H1 (cell line): ENCODE measurements at regions not wholly inside any gene's neighbourhood (a gene's known extent, or its start where the extent isn't known, plus 50 kb on each side); places are given as distances from the start of the nearest gene placed in this dataset.

Source experiments
- CTCF ChIA-PET: fragments of 300-600 bp; sonication (Branson Sonifier 250); formaldehyde crosslinking; loops from one replicate; lab custom pipeline; 2021; ENCODE audit not compliant: partially characterized antibody; lab: Charles Lee
- POLR2A ChIA-PET: fragments of 300-600 bp; sonication (Branson Sonifier 250); formaldehyde crosslinking; loops from one replicate; lab custom pipeline; 2021; ENCODE audit warnings: inconsistent platforms; ENCODE audit not compliant: partially characterized antibody; lab: Charles Lee
- DNase-seq, 2 experiments: peaks; one replicate each; pipeline versions ENCODE4 v3.0.0 to v3.0.0-alpha.2; 2010 to 2022; ENCODE audit warnings: low spot score in 2 of 2, low read depth in 1 of 2, mixed read lengths in 1 of 2
- FAIRE-seq: peaks from 2 replicates; lab custom pipeline; 2011; peaks lifted over from hg19 to GRCh38; lab: Jason Lieb, UNC
- H2AFZ ChIP-seq: 2 replicates; pipeline ENCODE4 v1.8.1; 2012; ENCODE audit warnings: low read length, inconsistent platforms
- H2AK5ac ChIP-seq: 2 replicates; pipeline ENCODE4 v1.6.1; 2013; ENCODE audit warnings: low read depth, low read length
- H2BK120ac ChIP-seq: replicated peaks from 2 replicates; pipeline ENCODE3; 2013; ENCODE audit warnings: low read depth, low read length, inconsistent platforms
- H2BK12ac ChIP-seq: 2 replicates; pipeline ENCODE4 v1.6.1; 2013; ENCODE audit warnings: low read depth, low read length
- H2BK15ac ChIP-seq: 2 replicates; pipeline ENCODE4 v1.6.1; 2013; ENCODE audit warnings: low read length
- H2BK20ac ChIP-seq: 2 replicates; pipeline ENCODE4 v1.6.1; 2013; ENCODE audit warnings: low read length
- H2BK5ac ChIP-seq: 2 replicates; pipeline ENCODE4 v1.6.1; 2013; ENCODE audit warnings: low read depth, low read length
- H3K14ac ChIP-seq: 2 replicates; pipeline ENCODE4 v1.6.1; 2013; ENCODE audit warnings: inconsistent platforms; ENCODE audit not compliant: insufficient read length
- H3K18ac ChIP-seq: 2 replicates; pipeline ENCODE4 v1.6.1; 2013; ENCODE audit warnings: low read length; ENCODE audit errors: extremely low read depth
- H3K23ac ChIP-seq: 2 replicates; pipeline ENCODE4 v1.6.1; 2013; ENCODE audit warnings: inconsistent platforms; ENCODE audit not compliant: insufficient read length
- H3K23me2 ChIP-seq: 2 replicates; pipeline ENCODE4 v1.6.1; 2013; ENCODE audit warnings: low read depth, low read length
- H3K27ac ChIP-seq: 2 replicates; pipeline ENCODE4 v1.6.1; 2011; ENCODE audit warnings: low read depth, low read length, inconsistent platforms
- H3K27me3 ChIP-seq, 4 experiments: replicated peaks in 1 of 4; 1 replicate in 1 of 4; 2 replicates in 3 of 4; pipeline versions ENCODE4 v1.6.1 to v1.8.1; 2011 to 2013; ENCODE audit warnings: low read length in 3 of 4, mild to moderate bottlenecking in 3 of 4, inconsistent platforms in 2 of 4, mixed read lengths in 2 of 4, moderate library complexity in 1 of 4; ENCODE audit not compliant: control insufficient read depth in 3 of 4, insufficient read depth in 3 of 4; ENCODE audit errors: extremely low read depth in 1 of 4
- H3K36me3 ChIP-seq, 4 experiments: 2 replicates each; pipeline versions ENCODE4 v1.6.1 to v1.8.1; 2011 to 2013; ENCODE audit warnings: mild to moderate bottlenecking in 4 of 4, low read length in 3 of 4, moderate library complexity in 2 of 4, control low read depth in 1 of 4, inconsistent platforms in 1 of 4; ENCODE audit not compliant: insufficient read depth in 4 of 4, control insufficient read depth in 2 of 4
- H3K4ac ChIP-seq: replicated peaks from 2 replicates; pipeline ENCODE3; 2013; ENCODE audit warnings: low read length, low read depth, mixed read lengths, inconsistent platforms; ENCODE audit not compliant: insufficient read length
- H3K4me1 ChIP-seq, 4 experiments: replicated peaks in 1 of 4; 1 replicate in 1 of 4; 2 replicates in 3 of 4; pipeline versions ENCODE4 v1.6.1 to v1.8.1; 2011 to 2013; ENCODE audit warnings: low read length in 3 of 4, inconsistent platforms in 2 of 4, mixed read lengths in 1 of 4; ENCODE audit not compliant: insufficient read depth in 4 of 4, control insufficient read depth in 3 of 4
- H3K4me2 ChIP-seq, 2 experiments: 2 replicates each; pipeline versions ENCODE4 v1.6.1 to v1.8.1; 2011 to 2013; ENCODE audit warnings: low read depth in 2 of 2, low read length in 2 of 2, control low read depth in 1 of 2, inconsistent platforms in 1 of 2, mild to moderate bottlenecking in 1 of 2; ENCODE audit not compliant: insufficient read depth in 1 of 2
- H3K4me3 ChIP-seq, 4 experiments: fragments of 200-600, 300-600 bp in 1 of 4; sonication (generic), shearing (Covaris generic), sonication (Bioruptor Twin) in 1 of 4; 2 replicates each; pipeline versions ENCODE4 v1.5.1 to v1.8.1; 2011 to 2016; ENCODE audit warnings: low read length in 4 of 4, low read depth in 3 of 4, control low read depth in 2 of 4, inconsistent platforms in 2 of 4, mild to moderate bottlenecking in 2 of 4, mixed read lengths in 1 of 4, moderate library complexity in 1 of 4; ENCODE audit not compliant: insufficient read depth in 2 of 4; ENCODE audit errors: extremely low read depth in 1 of 4
- H3K56ac ChIP-seq: replicated peaks from 2 replicates; pipeline ENCODE3; 2013; ENCODE audit warnings: low read depth, mild to moderate bottlenecking, mixed read lengths, low read length, inconsistent platforms; ENCODE audit not compliant: insufficient read length
- H3K79me1 ChIP-seq: 2 replicates; pipeline ENCODE4 v1.6.1; 2013; ENCODE audit warnings: low read depth, low read length, control low read depth
- H3K79me2 ChIP-seq, 2 experiments: 2 replicates each; pipeline versions ENCODE4 v1.6.1 to v1.8.1; 2012 to 2013; ENCODE audit warnings: low read length in 2 of 2, mild to moderate bottlenecking in 2 of 2, inconsistent platforms in 1 of 2; ENCODE audit not compliant: insufficient read depth in 2 of 2, control insufficient read depth in 1 of 2
- H3K9ac ChIP-seq, 4 experiments: replicated peaks in 1 of 4; 1 replicate in 1 of 4; 2 replicates in 3 of 4; pipeline versions ENCODE4 v1.6.1 to v1.8.1; 2011 to 2013; ENCODE audit warnings: low read depth in 3 of 4, low read length in 3 of 4, control low read depth in 2 of 4, mild to moderate bottlenecking in 2 of 4, moderate library complexity in 2 of 4, inconsistent platforms in 1 of 4; ENCODE audit errors: extremely low read depth in 1 of 4
- H3K9me3 ChIP-seq, 2 experiments: 2 replicates each; pipeline versions ENCODE4 v1.6.1 to v1.8.1; 2012 to 2013; ENCODE audit warnings: mild to moderate bottlenecking in 2 of 2, moderate library complexity in 2 of 2, control low read depth in 1 of 2, inconsistent platforms in 1 of 2, low read depth in 1 of 2, low read length in 1 of 2, mixed read lengths in 1 of 2; ENCODE audit not compliant: insufficient read depth in 2 of 2
- H4K20me1 ChIP-seq, 2 experiments: replicated peaks in 1 of 2; 2 replicates each; pipeline versions ENCODE3 to v1.8.1; 2011 to 2013; ENCODE audit warnings: inconsistent platforms in 2 of 2, low read length in 2 of 2, mild to moderate bottlenecking in 1 of 2; ENCODE audit not compliant: insufficient read depth in 2 of 2, control insufficient read depth in 1 of 2
- H4K5ac ChIP-seq: 2 replicates; pipeline ENCODE4 v1.6.1; 2013; ENCODE audit warnings: low read length, low read depth, mixed read lengths, inconsistent platforms; ENCODE audit not compliant: insufficient read length
- H4K8ac ChIP-seq: 2 replicates; pipeline ENCODE4 v1.8.0; 2013; ENCODE audit warnings: mild to moderate bottlenecking, moderate library complexity, low read length, inconsistent platforms; ENCODE audit not compliant: insufficient read depth; ENCODE audit errors: extremely low read depth
- H4K91ac ChIP-seq: replicated peaks from 2 replicates; pipeline ENCODE3; 2013; ENCODE audit warnings: low read length, mixed read lengths, inconsistent platforms; ENCODE audit not compliant: insufficient read length
- CEBPB ChIP-seq: IDR thresholded peaks from 2 replicates; pipeline ENCODE4 v1.6.1; 2012; ENCODE audit warnings: low read depth, low read length
- CHD2 ChIP-seq: IDR thresholded peaks from 2 replicates; pipeline ENCODE4 v1.6.1; 2012; ENCODE audit warnings: low read length, improper control_type of control experiment
- CREB1 ChIP-seq: IDR thresholded peaks from 2 replicates; pipeline ENCODE4 v1.6.1; 2012; ENCODE audit warnings: inconsistent platforms
- EGR1 ChIP-seq: IDR thresholded peaks from 2 replicates; pipeline ENCODE4 v1.6.1; 2011; ENCODE audit warnings: low read depth, low read length, borderline replicate concordance
- EZH2 ChIP-seq: fragments of 200-600 bp; sonication (generic); IDR thresholded peaks from 2 replicates; pipeline ENCODE4 v1.7.1; 2012; ENCODE audit warnings: low read depth, mild to moderate bottlenecking, moderate library complexity, low read length, inconsistent platforms; ENCODE audit not compliant: severe bottlenecking
- GABPA ChIP-seq: IDR thresholded peaks from 2 replicates; pipeline ENCODE4 v1.6.1; 2011; ENCODE audit warnings: mild to moderate bottlenecking, low read length, moderate library complexity, borderline replicate concordance; ENCODE audit not compliant: insufficient read depth
- JUN ChIP-seq: IDR thresholded peaks from 2 replicates; pipeline ENCODE4 v1.6.1; 2011; ENCODE audit warnings: low read depth, mild to moderate bottlenecking, improper control_type of control experiment, low read length
- NRF1 ChIP-seq: IDR thresholded peaks from 2 replicates; pipeline ENCODE4 v1.6.1; 2011; ENCODE audit warnings: mild to moderate bottlenecking, low read depth, low read length, improper control_type of control experiment
- POLR2A ChIP-seq, 2 experiments: IDR thresholded peaks; 1 replicate in 1 of 2; 2 replicates in 1 of 2; pipeline ENCODE4 v1.6.1; 2011; ENCODE audit warnings: low read depth in 2 of 2, low read length in 2 of 2, mild to moderate bottlenecking in 2 of 2; ENCODE audit errors: control extremely low read depth in 1 of 2
- SP1 ChIP-seq: IDR thresholded peaks from 2 replicates; pipeline ENCODE4 v1.6.1; 2011; ENCODE audit warnings: low read depth, low read length
- SP2 ChIP-seq: IDR thresholded peaks from 2 replicates; pipeline ENCODE4 v1.6.1; 2012; ENCODE audit warnings: mild to moderate bottlenecking, low read length, inconsistent platforms
- SRF ChIP-seq: IDR thresholded peaks from 2 replicates; pipeline ENCODE4 v1.6.1; 2011; ENCODE audit warnings: mild to moderate bottlenecking, low read depth, low read length, moderate library complexity
- TAF7 ChIP-seq: optimal IDR thresholded peaks from 2 replicates; pipeline ENCODE3; 2011; ENCODE audit warnings: low read depth, mild to moderate bottlenecking, inconsistent platforms, low read length, moderate library complexity, borderline replicate concordance
- WGBS, 2 experiments: shearing (Covaris generic) in 1 of 2; methylation state at CpG; one replicate each; pipeline versions ENCODE4 v1.1.6 to v1.1.7; 2013 to 2015; ENCODE audit warnings: low lambda C conversion rate in 2 of 2, mixed read lengths in 2 of 2, inconsistent platforms in 1 of 2, low coverage in 1 of 2, missing lambda C conversion rate in 1 of 2; ENCODE audit not compliant: insufficient replicate concordance in 2 of 2, insufficient coverage in 1 of 2, insufficient read length in 1 of 2; ENCODE audit errors: extremely low coverage in 1 of 2, missing lambda C conversion rate in 1 of 2; 5-methylcytosine and 5-hydroxymethylcytosine counted together
- TF ChIP-seq, protein P1 (sequence below): IDR thresholded peaks from 2 replicates; pipeline ENCODE4 v1.6.1; 2012; ENCODE audit warnings: inconsistent platforms

DNA sequence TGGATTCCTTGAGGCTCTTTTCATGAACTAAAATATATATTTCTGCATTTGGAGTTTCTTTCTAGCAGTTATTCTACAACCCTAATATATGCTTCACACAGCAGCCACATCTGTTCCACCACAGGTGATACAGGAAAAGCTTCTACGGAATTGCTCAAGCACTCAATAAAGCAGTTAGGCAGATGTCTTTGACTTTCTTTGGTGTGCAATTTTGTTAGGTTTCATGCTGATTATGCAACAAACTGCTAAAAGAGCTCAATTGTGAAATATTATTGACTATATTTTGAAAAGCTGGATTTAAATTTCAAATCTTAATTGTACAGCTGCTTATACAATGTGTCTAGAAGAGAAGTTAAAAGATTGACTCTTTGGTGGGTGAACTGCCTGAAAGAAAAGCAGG, 1055.6 kb upstream of the FBXO33 start:
- no peaks in the 10 kb centered on the region for H3K79me2 ChIP-seq
- no peak overlapping the region for H2BK5ac ChIP-seq
- no peaks in the 10 kb centered on the region for H3K23me2 ChIP-seq
- no peak overlapping the region for H2BK120ac ChIP-seq
- H3K4me1 ChIP-seq: no peaks in the 10 kb centered on the region
- no peak overlapping the region for H3K4me2 ChIP-seq
- TF ChIP-seq POLR2A (IDR thresholded peaks at IDR 0.05; ENCODE audit: control extremely low read depth in 1 of 2, low read depth in 2 of 2, low read length in 2 of 2) (no peak), CREB1 (no peak), TAF7 (no peak), GABPA (no peak), NRF1 (no peak), CEBPB (no peak), JUN (no peak), SP1 (no peak), SRF (no peak), SP2 (no peak), EGR1 (no peak), EZH2 (no peak), CHD2 (no peak)
- TF ChIP-seq, protein P1, sequence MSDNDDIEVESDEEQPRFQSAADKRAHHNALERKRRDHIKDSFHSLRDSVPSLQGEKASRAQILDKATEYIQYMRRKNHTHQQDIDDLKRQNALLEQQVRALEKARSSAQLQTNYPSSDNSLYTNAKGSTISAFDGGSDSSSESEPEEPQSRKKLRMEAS: no peak
- TF ChIP-seq, all 59 proteins: peak for 0
- ChIA-PET CTCF (no interaction called here), POLR2A (interaction anchor here (1.0 kb wide), 1 partner anchor 27 kb away, joined by 3 read pairs; no protein-coding TSS in a partner anchor)
- DNase-seq (no peak), FAIRE-seq (no peak)
- no peak overlapping the region for H3K27ac ChIP-seq
- H3K18ac ChIP-seq: no peak overlapping the region
- no peak overlapping the region for H3K56ac ChIP-seq
- H3K4ac ChIP-seq: no peak overlapping the region
- H4K20me1 ChIP-seq: no peaks in the 10 kb centered on the region
- no peak overlapping the region for H2AK5ac ChIP-seq
- H4K8ac ChIP-seq: no peak overlapping the region
- no peaks in the 10 kb centered on the region for H3K27me3 ChIP-seq
- no peak overlapping the region for H4K5ac ChIP-seq
- no peak overlapping the region for H3K4me3 ChIP-seq
- H3K23ac ChIP-seq: no peak overlapping the region
- H3K79me1 ChIP-seq: no peaks in the 10 kb centered on the region
- H2BK15ac ChIP-seq: no peak overlapping the region
- H3K9me3 ChIP-seq: no peaks in the 10 kb centered on the region
- no peaks in the 10 kb centered on the region for H3K36me3 ChIP-seq
- no peak overlapping the region for H3K14ac ChIP-seq
- H2AFZ ChIP-seq: no peak overlapping the region
- H3K9ac ChIP-seq: no peak overlapping the region
- no peak overlapping the region for H2BK12ac ChIP-seq
- H4K91ac ChIP-seq: no peak overlapping the region
- no peak overlapping the region for H2BK20ac ChIP-seq
- WGBS, 2 experiments: 89% methylated on average over 1 of the region's 1 CpG; no CpG with 5 or more reads in 1 of the 2 experiments
